ENCODE measurements at regions not wholly inside any gene's neighbourhood (a gene's known extent, or its start where the extent isn't known, plus 50 kb on each side); places are given as distances from the start of the nearest gene placed in this dataset.

DNA sequence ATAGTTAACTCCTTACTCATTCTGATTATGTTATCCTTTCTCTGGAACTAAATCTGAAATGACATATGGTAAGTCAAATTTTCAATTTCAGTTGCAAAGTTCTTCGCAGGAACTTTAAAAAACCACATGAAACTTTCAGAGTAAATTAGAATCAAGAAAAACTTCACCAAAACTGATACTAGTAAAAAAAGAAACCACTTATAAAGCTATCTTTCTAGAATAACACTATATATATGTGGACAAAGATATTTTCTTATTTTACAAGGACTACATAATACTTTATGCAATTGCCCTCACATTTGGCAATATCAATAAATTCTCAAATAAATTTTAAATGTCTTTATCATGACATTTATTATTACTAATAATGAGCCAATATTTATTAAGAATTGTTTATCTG lies 1847.1 kb upstream of the NUDT12 start:
- no peak for DNase-seq (ENCODE audit: low read depth)

DNA sequence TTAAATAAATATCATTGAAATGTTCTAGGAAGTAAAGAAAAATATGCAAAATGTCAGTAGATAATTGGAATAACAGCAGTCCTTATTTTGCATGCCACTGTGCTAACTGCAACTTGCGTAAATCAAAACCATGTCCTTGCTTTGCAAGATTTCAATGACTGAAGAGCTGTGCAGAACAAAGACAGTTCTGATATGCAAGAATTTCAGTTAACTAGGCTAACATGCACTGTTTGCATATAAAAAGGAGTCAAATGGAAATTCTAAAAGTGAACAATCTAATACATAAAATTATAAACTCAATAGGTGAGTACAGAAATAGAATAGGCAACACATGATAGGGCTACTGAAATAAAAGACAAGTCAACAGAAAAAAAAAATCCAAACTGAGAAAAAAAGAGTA lies 1844.6 kb upstream of the NUDT12 start:
- DNase-seq (ENCODE audit: low read depth) = no peak

DNA sequence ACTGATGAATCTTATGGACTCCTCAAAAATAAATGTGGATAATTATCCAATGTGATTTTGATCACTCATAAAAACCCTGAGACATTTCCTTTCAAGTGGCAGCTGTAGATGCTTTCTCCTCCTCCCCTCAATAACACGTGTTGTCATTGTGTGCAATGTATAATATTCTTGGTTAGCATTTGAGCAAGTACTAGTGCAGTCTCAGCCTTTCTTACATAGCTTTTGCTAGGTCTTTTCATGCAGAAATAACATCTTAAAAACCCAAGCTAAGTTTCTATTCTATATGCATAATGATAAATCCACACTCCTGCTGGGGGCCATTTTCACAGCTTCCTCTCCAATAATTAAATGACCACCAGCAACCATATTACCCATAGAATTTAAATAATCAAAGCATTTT lies 1835.2 kb upstream of the NUDT12 start:
- DNase-seq (ENCODE audit: low read depth) = no peak

DNA sequence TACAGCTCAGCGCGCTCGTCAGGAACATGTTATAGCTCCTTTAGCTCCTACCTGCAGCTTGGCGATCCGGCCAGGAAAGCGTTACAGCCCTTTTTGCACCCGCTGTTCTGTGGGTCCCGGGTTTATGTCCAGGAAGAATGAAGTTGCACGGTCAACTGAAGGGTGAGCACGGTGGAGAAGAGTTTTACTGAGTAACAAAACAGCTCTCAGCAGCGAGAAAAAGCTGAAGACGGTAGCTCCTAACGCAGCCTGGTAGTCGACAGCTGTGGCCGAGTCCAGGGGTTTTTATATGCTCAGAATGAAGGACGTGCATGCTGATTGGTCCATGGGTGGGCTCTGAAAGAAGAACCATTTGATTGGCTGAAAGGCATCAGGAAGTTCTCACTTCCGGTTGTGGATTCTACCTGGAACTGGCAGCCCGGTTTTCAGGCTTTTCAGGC lies 1830.1 kb upstream of the NUDT12 start:
- DNase-seq (ENCODE audit: low read depth) = no peak

DNA sequence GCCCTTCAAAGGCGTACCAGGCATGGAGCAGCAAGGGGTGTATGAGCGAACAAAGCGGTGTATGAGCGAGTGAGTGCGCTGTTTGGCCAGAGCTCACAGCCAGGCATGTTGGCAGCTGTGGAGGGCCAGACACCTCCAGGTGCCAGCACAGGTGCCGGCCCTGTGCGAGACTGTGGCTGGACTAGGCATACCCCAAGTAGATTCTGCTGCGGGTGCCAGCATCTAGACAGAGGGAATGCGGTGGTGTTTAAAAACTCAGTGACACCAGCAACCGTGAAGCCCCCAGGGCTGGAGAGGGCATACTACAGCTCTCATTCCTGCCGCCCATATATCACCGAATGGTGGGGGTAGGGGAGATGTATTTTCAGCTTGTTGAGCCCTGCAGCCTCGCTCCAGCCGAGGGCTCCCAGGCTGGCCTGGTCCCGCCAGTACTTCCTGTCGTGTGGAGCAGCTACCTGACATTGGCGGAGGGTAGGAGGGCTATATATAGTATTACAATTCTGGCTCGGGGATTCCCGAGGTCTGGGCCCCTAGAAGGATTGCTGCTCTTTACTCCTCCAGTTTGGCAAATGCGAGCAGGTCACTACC lies 1829.6 kb upstream of the NUDT12 start:
- DNase-seq (ENCODE audit: low read depth) = no peak

DNA sequence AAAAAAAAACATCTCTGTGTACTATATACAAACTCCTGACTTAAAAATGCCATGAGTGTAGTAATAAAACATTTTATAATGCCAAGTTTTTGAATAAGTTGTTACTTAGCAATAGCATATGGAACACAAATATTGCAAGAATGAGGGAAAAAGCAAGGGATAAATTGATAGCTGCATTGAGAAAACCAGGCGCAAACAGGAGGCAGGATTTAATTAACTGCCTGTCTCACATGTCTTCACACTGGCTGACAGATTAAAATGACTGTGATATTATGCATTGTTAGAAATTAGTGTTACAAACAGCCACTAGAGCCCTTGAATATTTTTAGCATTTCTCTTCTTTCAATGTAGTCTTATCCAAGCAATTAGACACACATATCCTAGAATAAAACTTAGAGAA lies 1817.5 kb upstream of the NUDT12 start:
- no peak for DNase-seq (ENCODE audit: low read depth)

DNA sequence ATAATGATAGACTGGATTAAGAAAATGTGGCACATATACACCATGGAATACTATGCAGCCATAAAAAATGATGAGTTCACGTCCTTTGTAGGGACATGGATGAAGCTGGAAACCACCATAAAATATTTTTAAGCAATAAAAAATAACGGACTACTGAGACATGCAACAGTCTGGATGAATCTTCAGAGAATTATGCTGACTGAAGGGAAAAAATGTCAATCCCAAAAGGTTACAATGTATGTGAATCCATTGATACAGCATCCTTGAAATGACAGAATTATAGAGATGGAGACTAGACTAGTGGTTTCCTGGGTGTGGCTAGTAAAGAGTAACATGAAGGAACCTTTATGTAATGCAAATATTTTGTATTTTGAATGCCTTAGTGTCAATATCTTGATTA lies 1808.6 kb upstream of the NUDT12 start:
- no peak for DNase-seq (ENCODE audit: low read depth)

DNA sequence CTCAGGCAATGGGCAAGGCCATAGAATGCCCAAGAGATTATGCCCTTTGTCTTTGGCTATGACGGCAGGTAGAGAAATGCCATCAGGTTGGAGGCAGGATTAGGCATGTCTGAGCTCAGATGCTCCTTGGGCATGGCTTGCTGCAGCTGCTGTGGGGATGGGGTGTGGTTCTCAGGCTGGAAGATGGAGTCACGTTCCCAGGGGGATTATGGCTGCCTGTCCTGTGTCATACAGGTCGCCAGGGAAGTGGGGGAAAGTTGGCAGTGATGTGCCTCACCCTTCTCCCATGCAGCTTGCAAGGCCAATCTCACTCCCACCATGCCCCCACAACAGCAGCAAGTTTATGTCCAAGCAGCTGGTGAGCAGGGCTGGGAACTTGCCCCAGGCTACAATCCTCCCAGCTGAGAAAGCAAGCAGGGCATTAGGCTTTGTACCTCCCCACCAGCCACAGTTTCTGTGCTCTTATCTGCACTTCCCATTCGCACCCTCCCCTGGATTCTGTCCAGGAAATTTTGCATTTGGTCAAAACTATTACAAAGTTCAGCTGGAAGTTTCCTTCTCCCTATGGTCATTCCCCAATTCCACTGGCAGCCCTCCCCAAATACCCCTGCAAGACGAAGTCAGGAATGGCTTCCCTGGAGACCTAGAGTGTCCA lies 1788.0 kb upstream of the NUDT12 start:
- DNase-seq (ENCODE audit: low read depth) = no peak

DNA sequence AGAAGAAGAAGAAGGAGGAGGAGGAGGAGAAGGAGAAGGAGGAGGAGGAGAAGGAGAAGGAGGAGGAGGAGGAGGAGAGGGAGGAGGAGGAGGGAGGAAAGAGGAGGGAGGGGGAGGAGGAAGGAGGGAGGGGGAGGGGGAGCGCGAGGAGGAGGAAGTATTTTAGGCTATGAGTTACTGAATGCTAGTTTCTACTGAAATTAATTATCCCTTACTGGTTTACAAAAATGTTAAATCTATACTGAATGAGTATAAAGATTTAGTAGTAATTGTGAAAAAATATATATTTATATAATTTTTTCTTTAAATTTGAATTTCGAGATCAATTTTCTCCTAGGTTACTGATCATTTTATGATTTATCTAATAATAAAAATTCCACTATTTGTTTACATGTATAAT lies 1769.0 kb upstream of the NUDT12 start:
- no peak for DNase-seq (ENCODE audit: low read depth)

DNA sequence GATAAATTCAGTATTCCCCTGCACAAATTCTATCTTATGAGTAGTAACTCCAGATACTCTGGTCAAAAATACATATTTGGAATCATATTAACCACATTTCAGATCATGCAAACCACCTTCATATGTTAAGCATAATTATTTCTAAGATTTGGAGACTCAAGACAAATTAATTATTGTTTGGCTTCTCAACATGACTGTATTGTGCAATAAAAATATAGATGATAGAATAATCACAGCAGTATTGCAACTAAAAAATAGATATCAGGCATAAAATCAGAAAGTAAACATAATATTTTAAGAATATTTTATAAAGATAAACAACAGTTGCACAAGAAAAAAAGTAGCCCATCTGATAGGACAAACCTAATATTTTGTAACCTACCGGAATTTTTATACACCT lies 1767.6 kb upstream of the NUDT12 start:
- DNase-seq (ENCODE audit: low read depth) = no peak

DNA sequence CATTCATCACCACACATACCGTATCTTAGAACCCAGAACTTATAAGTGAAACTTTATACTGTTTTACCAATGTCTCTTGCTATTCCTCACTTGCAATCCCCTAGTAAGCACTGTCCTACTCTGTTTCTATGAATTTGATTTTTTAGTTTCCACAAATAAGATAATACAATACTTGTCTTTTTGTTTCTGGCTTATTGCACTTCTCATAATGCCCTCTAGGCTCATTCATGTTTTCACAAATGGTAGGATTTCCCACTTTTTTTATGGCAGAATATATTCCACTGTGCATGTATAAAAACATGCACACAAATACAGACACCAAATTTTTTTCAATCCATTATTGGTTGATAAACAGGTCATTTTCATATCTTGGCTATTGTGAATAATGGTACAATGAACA lies 1742.3 kb upstream of the NUDT12 start:
- no peak for DNase-seq (ENCODE audit: low read depth)

DNA sequence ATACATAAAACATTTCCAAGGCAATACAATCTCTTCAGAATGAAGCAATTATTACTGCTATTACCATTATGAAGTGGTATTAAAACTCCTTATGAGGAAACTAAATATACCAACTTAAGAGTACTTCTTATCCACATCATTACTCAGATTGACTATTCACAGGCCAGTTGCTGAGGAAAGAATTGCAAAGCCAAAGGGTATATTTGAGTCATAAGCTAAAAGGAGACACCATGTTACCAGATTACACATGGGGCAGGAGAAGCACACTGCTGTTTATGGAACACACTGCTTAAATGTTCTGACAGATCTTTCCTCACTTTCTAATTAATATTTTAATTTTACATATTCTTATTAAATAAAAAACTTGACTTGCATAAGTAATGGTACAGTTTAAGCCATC lies 1726.4 kb upstream of the NUDT12 start:
- no peak for DNase-seq (ENCODE audit: low read depth)

DNA sequence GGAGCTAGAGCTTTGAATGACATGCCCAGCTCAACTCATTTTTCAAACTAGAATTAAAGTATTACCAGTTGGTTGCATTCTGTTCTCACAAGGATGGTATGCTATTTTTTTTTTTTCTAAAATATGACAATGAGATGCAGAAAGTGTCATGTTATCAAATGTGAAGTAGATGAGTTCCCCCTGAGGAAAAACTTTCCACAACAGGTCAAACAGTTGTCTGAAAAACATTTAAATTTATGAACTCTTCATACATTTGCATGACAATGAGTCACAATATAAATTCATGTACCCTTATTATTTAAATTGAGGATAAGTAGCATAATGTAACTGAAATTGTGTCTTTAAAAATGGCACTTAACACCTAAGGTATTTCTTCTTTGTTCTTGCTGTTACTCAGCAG lies 1720.5 kb upstream of the NUDT12 start:
- no peak for DNase-seq (ENCODE audit: low read depth)

DNA sequence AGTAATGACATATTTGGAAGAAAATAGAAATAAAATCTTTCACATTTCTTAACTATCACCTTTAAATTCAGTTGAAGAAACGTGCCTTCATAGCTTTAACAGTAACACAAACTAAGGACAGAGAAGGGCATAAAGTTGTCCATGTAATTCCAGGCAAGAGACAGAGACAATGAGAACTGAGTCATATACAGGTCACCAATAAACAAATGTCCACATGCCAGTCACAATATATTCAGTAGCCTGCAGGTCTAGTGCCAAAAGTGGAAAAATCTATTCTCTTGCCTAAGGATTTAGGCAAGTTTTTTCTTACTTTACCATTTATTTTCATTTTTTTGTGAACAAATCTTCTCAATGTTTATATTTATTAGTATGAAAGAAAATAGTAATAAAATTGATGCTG lies 1711.5 kb upstream of the NUDT12 start:
- DNase-seq (ENCODE audit: low read depth) = no peak

DNA sequence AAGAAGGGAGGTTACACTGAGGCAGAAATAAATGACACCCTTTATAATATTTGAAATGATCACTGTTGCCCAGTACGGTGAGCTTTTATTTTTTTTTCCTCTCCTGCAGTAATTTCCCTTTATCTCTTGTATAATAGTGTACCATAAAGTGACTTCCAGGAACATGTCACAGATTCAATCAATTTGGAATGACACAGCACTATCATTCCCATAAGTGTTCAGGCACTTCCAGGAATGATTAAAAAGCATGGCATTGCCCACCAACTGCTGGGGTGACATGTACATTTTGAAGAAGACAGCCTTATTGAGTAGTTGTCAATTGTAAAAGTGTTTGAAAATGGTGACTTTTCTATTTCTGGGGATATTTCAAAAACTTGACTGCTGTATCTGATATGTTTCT lies 1700.9 kb upstream of the NUDT12 start:
- no peak for DNase-seq (ENCODE audit: low read depth)

DNA sequence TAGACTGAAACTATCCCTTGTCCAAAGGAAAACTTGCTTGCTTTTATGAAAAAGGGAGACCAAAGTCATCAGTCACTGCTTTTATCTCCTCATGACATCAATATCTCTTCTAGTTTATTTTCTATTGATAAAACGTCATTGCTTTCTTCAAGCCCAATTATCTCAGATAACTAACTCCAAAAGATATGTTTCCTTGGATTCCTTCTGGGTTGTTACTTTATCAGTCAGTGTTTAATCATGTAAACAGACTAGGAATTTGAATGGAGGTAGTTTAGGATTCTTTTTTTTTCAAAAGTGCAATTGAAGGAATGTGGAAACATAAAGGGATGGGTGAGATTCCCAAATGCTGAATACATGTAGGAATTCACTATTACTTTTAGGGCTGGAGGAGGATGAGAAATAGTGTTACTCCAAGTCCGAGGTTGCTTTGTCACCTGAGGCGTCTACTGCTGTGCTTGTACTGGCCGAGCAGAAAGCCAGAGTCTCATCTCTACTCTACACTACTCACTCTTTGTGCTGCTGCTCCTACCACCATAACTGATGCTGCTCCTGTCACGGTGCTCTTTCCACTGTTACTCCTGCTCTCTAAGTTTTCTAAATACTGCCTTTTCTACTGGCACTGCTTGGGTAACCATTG lies 1697.1 kb upstream of the NUDT12 start:
- no peak for DNase-seq (ENCODE audit: low read depth)

DNA sequence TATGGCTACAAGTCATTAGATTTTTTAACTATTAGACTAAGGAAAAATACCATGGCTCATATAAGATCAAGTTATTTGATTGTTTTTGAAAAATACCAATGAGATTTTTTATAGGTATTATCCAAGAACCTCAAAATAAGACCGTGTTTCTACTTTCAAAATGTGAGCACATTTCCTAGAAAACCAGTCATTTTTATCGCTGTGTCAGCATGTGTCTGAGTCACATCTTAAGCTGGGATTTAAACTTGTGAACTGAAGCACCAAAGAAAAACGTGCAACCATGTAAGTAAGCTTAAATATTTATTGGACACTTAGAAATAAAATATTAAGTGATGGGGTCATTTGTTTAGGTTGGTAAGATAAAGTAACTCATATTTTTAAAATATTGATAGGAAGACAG lies 1676.0 kb upstream of the NUDT12 start:
- no peak for DNase-seq (ENCODE audit: low read depth)

DNA sequence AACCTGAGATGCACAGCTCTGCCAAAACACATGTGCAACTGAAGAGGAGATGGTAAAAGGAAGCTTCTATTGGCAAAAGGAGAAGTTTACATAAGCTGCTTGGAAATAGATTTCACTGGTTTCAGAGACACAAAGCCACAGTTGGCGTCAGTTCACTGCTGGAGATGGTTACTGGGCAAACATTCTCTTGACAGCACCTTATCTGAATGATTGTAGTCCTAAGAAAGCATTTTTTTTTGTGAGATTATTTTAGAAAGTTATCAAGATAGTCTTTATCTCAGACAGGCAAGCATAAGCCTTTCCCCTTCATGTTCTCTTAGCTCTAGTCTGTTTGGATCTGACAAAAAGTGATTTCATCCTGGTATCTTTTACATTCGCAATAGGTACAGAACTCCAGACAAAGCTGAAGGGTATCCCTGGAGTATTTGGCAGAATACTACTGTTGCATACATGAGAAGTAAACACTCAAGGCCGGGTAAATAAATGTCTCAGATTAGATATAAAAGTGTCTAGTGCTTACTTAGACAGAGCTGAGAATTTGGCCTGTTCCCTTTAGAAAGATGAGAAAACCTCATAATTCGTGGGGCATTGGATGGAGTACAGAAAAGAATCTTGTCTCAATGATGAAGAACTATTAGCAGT lies 1668.0 kb upstream of the NUDT12 start:
- DNase-seq (ENCODE audit: low read depth) = no peak

DNA sequence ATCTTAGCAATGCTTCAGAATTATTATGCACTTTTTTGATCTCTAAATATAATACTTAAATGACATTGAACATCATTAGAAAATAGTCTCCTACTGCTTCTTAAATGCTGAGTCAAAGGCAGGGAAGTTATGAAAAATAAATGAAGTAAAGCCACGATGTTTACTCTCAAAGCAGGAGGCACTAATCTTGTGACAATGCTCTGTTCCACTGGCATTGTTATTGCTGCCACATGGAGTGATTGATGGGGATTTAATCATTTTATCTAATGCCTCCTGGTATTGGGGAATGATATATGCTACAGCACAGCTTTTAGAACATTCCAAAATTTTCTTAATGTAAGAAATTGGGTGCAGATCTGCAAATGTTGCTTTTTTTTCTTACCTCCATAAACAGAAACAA lies 1655.4 kb upstream of the NUDT12 start:
- DNase-seq (ENCODE audit: low read depth) = no peak

DNA sequence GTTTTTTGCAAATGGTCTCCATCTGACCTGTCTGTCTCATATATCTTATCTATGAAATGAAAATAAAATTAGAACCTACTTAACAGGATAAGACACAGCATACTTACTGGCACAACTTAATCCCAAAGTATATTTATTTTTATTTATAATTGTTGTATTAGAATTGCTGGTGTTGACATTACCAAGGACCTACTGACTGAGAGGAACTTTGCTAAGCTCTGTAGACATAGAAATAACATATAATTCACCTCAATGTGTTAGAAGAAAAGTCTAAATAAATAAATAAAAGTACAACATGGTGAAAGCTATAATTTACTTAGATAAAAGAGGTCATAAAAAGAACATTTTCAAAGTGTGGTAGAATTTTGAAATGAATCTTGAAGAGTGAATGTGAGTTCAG lies 1650.5 kb upstream of the NUDT12 start:
- DNase-seq (ENCODE audit: low read depth) = no peak

DNA sequence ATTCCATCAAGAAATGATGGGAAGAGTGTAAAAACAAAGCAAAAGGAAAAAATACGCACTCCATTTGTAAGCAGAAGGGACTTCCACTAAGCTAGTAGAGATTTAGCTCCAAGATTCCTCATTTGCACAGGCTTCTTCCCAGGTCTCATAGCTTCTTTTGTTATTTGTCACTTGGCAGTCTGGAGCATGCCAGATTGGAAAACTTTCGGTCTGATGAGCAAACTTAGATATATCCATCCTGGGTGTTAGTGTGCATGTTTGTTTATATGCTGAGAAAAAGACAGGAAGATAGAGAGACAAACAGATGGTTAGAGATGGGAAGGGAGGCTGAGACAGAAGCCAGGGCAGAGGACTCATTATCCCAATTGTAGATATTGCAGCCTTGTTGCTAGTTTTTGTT lies 1644.5 kb upstream of the NUDT12 start:
- no peak for DNase-seq (ENCODE audit: low read depth)

DNA sequence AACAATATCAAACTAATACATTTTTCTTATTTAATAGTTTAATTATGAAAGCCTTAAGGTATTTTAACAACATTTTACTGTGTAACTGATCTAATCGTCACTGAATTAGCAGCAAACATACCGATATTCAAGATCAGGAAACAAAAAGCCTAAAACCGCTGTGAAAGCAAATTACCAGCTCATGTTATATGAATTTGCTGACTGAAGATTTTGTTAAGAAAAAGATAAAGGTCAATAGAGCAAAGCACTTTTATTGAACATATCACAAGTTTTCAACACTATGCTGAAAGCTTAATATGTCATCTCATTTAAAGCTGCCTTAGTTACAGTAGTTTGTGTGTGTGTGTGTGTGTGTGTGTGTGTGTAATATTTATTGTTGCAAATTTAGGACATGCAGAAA lies 1634.9 kb upstream of the NUDT12 start:
- no peak for DNase-seq (ENCODE audit: low read depth)

DNA sequence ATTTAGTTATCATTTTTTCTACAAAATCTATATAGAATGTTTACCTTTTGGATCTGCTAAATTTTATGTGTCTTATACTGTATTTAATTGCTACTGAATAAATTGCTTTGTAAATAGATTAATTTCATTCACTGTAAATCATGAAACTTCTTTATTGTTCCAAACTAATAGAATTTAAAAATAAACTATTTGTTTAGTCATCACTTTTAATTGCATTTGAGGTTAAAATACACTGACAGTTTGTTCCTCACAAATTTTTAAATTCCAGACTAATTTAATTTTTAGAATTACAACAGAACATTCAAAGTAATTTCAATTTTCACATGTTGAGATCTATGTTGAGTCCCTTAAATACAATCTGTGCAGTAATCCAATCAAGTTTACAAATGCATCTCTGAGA lies 1633.2 kb upstream of the NUDT12 start:
- no peak for DNase-seq (ENCODE audit: low read depth)

All from stromal cell of bone marrow (primary cell).